Immature natural killer cell (primary cell): ENCODE measurements at regions not wholly inside any gene's neighbourhood (a gene's known extent, or its start where the extent isn't known, plus 50 kb on each side); places are given as distances from the start of the nearest gene placed in this dataset.

ENCODE experiments used
- DNase-seq, 3 donors: peaks; one replicate each; pipeline ENCODE4 v3.0.0; 2022; ENCODE audit warnings: mixed read lengths in 1 of 3
- H3K27ac Mint-ChIP-seq, 6 donors: one replicate each; pipeline ENCODE4 v1.8.0; 2020; ENCODE audit warnings: mixed read lengths in 6 of 6, mild to moderate bottlenecking in 5 of 6, inconsistent platforms in 4 of 6, moderate library complexity in 3 of 6
- H3K27me3 Mint-ChIP-seq, 3 donors: one replicate each; pipeline ENCODE4 v1.8.0; 2020 to 2021; ENCODE audit warnings: low read depth in 3 of 3, mild to moderate bottlenecking in 3 of 3, mixed read lengths in 3 of 3, moderate library complexity in 3 of 3, inconsistent platforms in 1 of 3
- H3K36me3 Mint-ChIP-seq, 3 donors: one replicate each; pipeline ENCODE4 v1.8.0; 2020; ENCODE audit warnings: mixed read lengths in 3 of 3, inconsistent platforms in 2 of 3, mild to moderate bottlenecking in 2 of 3
- H3K4me1 Mint-ChIP-seq, 2 donors: one replicate each; pipeline ENCODE4 v1.8.0; 2020; ENCODE audit warnings: inconsistent platforms in 2 of 2, mild to moderate bottlenecking in 2 of 2, mixed read lengths in 2 of 2, moderate library complexity in 1 of 2
- H3K4me3 Mint-ChIP-seq, 5 donors: one replicate each; pipeline ENCODE4 v1.8.0; 2020; ENCODE audit warnings: mild to moderate bottlenecking in 5 of 5, mixed read lengths in 5 of 5, inconsistent platforms in 3 of 5, moderate library complexity in 3 of 5
- H3K9me3 Mint-ChIP-seq, 6 donors: one replicate each; pipeline ENCODE4 v1.8.0; 2020; ENCODE audit warnings: mild to moderate bottlenecking in 6 of 6, mixed read lengths in 6 of 6, inconsistent platforms in 4 of 6, moderate library complexity in 3 of 6

DNA sequence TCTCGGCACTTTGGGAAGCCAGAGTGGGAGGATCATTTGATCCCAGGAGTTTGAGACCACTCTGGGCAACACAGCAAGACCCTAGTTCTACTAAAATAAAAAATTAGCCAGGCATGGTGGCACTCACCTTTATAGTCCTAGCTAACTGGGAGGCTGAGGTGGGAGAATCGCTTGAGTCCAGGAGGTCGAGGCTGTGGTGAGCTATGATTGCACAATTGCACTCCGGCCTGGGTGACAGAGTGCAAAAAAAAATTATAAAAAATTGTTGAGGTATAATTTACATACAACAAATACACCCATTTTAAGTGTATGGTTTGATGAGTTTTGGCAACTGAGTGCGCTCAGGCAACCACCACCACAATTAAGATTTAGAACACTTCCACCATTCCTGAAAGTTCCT, 108.5 kb upstream of the GADD45A start:
- no peak overlapping the region for H3K4me3 Mint-ChIP-seq
- peaks cover 2 to 3% (median 3%) of the 10 kb centered on the region in 3 donors for H3K27me3 Mint-ChIP-seq
- H3K4me1 Mint-ChIP-seq: no peaks in the 10 kb centered on the region
- H3K9me3 Mint-ChIP-seq: no peaks in the 10 kb centered on the region
- H3K27ac Mint-ChIP-seq: no peak overlapping the region
- DNase-seq: no peak
- no peaks in the 10 kb centered on the region for H3K36me3 Mint-ChIP-seq

DNA sequence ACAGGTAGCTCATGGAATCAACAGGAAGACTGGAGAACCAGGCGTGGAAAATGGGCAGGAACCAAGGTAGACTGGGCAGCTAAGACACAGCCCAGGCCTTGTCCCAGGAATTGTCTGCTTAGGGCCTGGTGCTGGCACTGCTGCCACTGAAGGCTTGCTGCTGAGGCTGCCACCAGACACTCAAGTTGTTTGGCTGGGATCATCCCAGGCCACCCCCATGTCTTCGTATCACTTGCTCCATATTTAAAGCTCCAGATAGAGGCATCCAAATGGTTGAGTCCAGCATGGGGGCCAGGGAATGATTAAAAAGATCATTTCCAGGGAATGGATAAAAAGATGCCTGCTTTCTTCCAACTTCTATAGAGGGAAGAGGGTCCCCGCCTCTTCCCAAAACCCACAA, 107.4 kb upstream of the GADD45A start:
- H3K4me1 Mint-ChIP-seq: no peaks in the 10 kb centered on the region
- no peak overlapping the region for H3K4me3 Mint-ChIP-seq
- no peaks in the 10 kb centered on the region for H3K9me3 Mint-ChIP-seq
- H3K27me3 Mint-ChIP-seq: peaks cover 3 to 4% (median 3%) of the 10 kb centered on the region in 3 donors
- no peak for DNase-seq
- no peaks in the 10 kb centered on the region for H3K36me3 Mint-ChIP-seq
- no peak overlapping the region for H3K27ac Mint-ChIP-seq

DNA sequence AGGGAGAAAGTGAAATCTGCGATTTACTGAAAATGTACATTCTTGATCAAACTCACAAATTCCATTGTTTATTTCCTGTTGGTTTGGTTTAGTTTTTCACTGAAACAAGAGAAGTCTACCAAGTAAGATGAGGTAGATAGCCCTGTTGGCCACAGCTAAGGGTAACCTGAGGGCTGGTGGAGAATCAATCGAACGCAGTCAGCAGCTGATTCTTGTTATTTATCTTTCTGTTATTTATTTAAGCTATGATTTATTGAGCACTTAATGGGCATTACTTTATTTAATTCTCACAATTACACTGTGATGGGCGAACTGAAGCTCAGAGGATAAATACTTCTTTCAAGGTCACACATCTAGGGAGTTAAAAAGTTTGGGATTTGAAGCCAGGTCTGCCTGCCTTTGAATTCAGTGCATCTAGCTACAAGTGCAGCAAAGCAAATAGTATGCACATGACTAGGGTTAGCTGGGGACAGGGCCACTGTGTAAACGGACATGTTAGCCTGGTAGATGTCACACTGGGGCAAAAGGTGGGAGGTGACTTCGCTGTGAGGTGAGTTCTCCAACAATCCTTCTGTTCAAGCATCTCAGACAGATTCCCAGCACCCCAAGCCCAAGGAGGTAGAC, 106.5 kb upstream of the GADD45A start:
- Mint-ChIP-seq H3K27ac (no peak overlapping the region), H3K36me3 (no peaks in the 10 kb centered on the region), H3K27me3 (peaks cover 3 to 5% (median 4%) of the 10 kb centered on the region in 3 donors), H3K4me3 (no peak overlapping the region), H3K4me1 (no peaks in the 10 kb centered on the region), H3K9me3 (no peaks in the 10 kb centered on the region)
- no peak for DNase-seq

DNA sequence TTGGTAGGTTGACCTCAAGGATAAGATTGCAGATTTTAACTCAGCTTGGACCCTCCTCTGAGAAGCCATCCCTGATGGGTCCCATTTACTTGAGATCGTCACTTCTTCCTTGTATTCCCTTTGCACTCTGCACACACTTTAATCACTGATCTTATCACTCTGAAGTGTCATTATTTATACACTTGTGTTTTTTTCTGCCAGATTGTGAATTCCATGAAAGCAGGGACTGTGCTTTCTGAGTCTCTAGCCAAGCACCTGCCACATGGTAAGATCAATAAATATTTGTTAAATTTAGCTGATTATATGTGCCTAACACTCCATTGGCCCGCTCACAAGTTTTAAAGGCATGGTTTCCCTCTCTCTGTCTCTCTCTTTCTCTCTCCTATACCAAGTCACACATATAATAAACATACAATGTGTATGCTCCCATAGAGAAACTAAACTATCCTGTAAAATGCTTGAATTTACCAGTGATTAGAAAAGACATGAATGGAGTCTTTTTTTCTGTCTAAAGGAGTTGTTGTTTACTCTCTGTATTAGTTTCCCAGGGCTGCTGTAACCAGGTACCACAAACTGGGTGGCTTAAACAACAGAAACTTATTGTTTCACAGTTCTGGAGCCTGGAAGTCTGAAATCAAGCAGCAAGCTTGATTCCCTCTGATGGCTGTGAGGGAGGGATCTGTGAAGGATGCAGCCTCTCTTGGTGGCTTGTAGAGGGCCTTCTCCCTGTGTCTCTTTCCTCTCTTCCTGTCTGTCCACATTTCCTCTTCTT, 105.2 kb upstream of the GADD45A start:
- no peaks in the 10 kb centered on the region for H3K9me3 Mint-ChIP-seq
- no peak overlapping the region for H3K27ac Mint-ChIP-seq
- H3K4me3 Mint-ChIP-seq: no peak overlapping the region
- H3K4me1 Mint-ChIP-seq: no peaks in the 10 kb centered on the region
- no peaks in the 10 kb centered on the region for H3K36me3 Mint-ChIP-seq
- H3K27me3 Mint-ChIP-seq: peaks cover 3 to 4% (median 3%) of the 10 kb centered on the region in 3 donors
- no peak for DNase-seq

GRCh38 chr1:67580691-67581403, 104.2 kb upstream of the GADD45A start:
- Mint-ChIP-seq H3K36me3 (no peaks in the 10 kb centered on the region), H3K27ac (no peak overlapping the region), H3K27me3 (peaks cover 2 to 3% (median 3%) of the 10 kb centered on the region in 3 donors), H3K4me3 (no peak overlapping the region), H3K9me3 (no peaks in the 10 kb centered on the region), H3K4me1 (no peaks in the 10 kb centered on the region)
- DNase-seq: no peak

- H3K36me3 Mint-ChIP-seq: no peaks in the 10 kb centered on the region
- H3K4me1 Mint-ChIP-seq: no peaks in the 10 kb centered on the region
- H3K9me3 Mint-ChIP-seq: no peaks in the 10 kb centered on the region
- H3K27me3 Mint-ChIP-seq: peaks cover 2 to 7% (median 3%) of the 10 kb centered on the region in 3 donors
- DNase-seq: no peak
- no peak overlapping the region for H3K27ac Mint-ChIP-seq
- H3K4me3 Mint-ChIP-seq: no peak overlapping the region
Measured at GRCh38 chr1:67582625-67583461, 102.2 kb upstream of the GADD45A start.

GRCh38 chr1:67583462-67583950, 101.5 kb upstream of the GADD45A start:
- Mint-ChIP-seq H3K27ac (no peak overlapping the region), H3K9me3 (no peaks in the 10 kb centered on the region), H3K4me3 (no peak overlapping the region), H3K36me3 (no peaks in the 10 kb centered on the region), H3K27me3 (peaks cover 2 to 7% (median 3%) of the 10 kb centered on the region in 3 donors), H3K4me1 (no peaks in the 10 kb centered on the region)
- no peak for DNase-seq

DNA sequence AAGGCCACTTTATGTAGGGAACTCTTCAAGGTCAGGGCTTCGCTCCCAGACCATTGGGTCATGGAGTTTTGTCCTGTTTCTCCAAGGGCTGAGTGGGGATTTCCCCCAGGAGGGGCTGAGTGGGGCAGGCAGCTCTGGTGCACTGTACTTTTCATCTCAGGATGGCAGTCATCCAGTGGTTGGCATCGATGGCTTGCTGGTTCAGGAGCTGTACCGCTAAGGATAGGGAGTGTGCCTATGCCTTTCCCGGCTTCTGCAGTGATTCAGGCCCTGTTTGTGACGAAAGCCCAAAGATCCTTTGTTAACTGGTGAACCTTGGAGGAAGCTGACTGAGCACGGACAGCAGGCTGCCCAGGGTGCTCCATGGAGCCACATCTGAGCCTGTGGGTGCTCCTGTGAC, 100.1 kb upstream of the GADD45A start:
- H3K4me1 Mint-ChIP-seq: no peaks in the 10 kb centered on the region
- H3K27ac Mint-ChIP-seq: no peak overlapping the region
- no peaks in the 10 kb centered on the region for H3K9me3 Mint-ChIP-seq
- DNase-seq: no peak
- no peaks in the 10 kb centered on the region for H3K36me3 Mint-ChIP-seq
- H3K27me3 Mint-ChIP-seq: peaks cover 3 to 4% (median 4%) of the 10 kb centered on the region in 3 donors
- H3K4me3 Mint-ChIP-seq: no peak overlapping the region

- Mint-ChIP-seq H3K9me3 (no peaks in the 10 kb centered on the region), H3K36me3 (no peaks in the 10 kb centered on the region), H3K4me3 (no peak overlapping the region), H3K27me3 (peaks cover 2 to 6% (median 6%) of the 10 kb centered on the region in 3 donors), H3K4me1 (no peaks in the 10 kb centered on the region), H3K27ac (no peak overlapping the region)
- no peak for DNase-seq
Measured at GRCh38 chr1:67586596-67586995, 98.4 kb upstream of the GADD45A start.

- H3K36me3 Mint-ChIP-seq: no peaks in the 10 kb centered on the region
- H3K4me3 Mint-ChIP-seq: no peak overlapping the region
- H3K27ac Mint-ChIP-seq: no peak overlapping the region
- no peaks in the 10 kb centered on the region for H3K9me3 Mint-ChIP-seq
- H3K27me3 Mint-ChIP-seq: peaks cover 2 to 6% (median 3%) of the 10 kb centered on the region in 3 donors
- no peaks in the 10 kb centered on the region for H3K4me1 Mint-ChIP-seq
- no peak for DNase-seq
Measured at GRCh38 chr1:67588178-67588855, 96.7 kb upstream of the GADD45A start.

GRCh38 chr1:67589519-67590233, 95.3 kb upstream of the GADD45A start:
- Mint-ChIP-seq H3K27me3 (peaks cover 2 to 7% (median 3%) of the 10 kb centered on the region in 3 donors), H3K9me3 (no peaks in the 10 kb centered on the region), H3K4me1 (no peaks in the 10 kb centered on the region), H3K4me3 (no peak overlapping the region), H3K27ac (no peak overlapping the region), H3K36me3 (no peaks in the 10 kb centered on the region)
- no peak for DNase-seq

- Mint-ChIP-seq H3K36me3 (no peaks in the 10 kb centered on the region), H3K4me1 (no peaks in the 10 kb centered on the region), H3K9me3 (no peaks in the 10 kb centered on the region), H3K27me3 (peaks cover 2 to 9% (median 3%) of the 10 kb centered on the region in 3 donors), H3K27ac (no peak overlapping the region), H3K4me3 (no peak overlapping the region)
- no peak for DNase-seq
Measured at GRCh38 chr1:67590329-67590728, 94.7 kb upstream of the GADD45A start.
